Progenitor cell of endocrine pancreas (in vitro differentiated cells): ENCODE measurements at regions not wholly inside any gene's neighbourhood (a gene's known extent, or its start where the extent isn't known, plus 50 kb on each side); places are given as distances from the start of the nearest gene placed in this dataset.

ENCODE experiments used
- DNase-seq: peaks from one replicate; pipeline ENCODE4 v3.0.0; 2021; ENCODE audit warnings: low spot score; ENCODE audit not compliant: unreplicated experiment
- H3K27ac Mint-ChIP-seq: 2 replicates; pipeline ENCODE4 v1.8.0; 2021; ENCODE audit warnings: mild to moderate bottlenecking, moderate library complexity, mixed read lengths
- H3K27me3 Mint-ChIP-seq: 2 replicates; pipeline ENCODE4 v1.8.0; 2021; ENCODE audit warnings: mixed read lengths
- H3K36me3 Mint-ChIP-seq: 2 replicates; pipeline ENCODE4 v1.8.0; 2022; ENCODE audit warnings: mixed read lengths; ENCODE audit not compliant: insufficient read depth
- H3K4me1 Mint-ChIP-seq: 2 replicates; pipeline ENCODE4 v1.8.0; 2021; ENCODE audit warnings: low read depth, mixed read lengths
- H3K4me3 Mint-ChIP-seq: 2 replicates; pipeline ENCODE4 v1.8.0; 2021; ENCODE audit warnings: low read depth, mild to moderate bottlenecking, moderate library complexity, mixed read lengths
- H3K9me3 Mint-ChIP-seq: 2 replicates; pipeline ENCODE4 v1.8.0; 2021; ENCODE audit warnings: low read depth, mixed read lengths
- TF ChIP-seq, protein P1 (sequence below): fragments of 200-600 bp; sonication (generic); IDR thresholded peaks from one replicate; pipeline ENCODE4 v1.5.0; 2021; ENCODE audit warnings: antibody characterized with exemption, mild to moderate bottlenecking; ENCODE audit not compliant: unreplicated experiment

DNA sequence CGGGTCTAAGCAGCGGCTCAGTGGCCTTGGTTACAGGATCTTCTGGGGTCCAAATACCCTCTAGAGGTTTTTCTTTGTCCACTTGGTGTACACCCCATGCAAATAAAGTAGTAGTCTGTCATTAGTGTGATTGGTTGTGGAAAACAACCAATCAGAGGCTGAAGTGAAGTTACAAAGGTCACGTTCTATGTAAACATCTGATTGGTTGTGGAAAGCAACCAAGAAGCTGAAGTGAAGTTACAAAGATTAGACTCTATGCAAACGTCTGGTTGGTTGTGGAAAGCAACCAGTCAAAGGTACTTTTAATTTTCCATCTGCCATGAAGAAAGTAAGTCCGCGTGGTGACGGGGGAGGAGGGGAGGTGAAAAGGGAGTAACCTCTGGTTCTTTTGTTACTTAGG, 790.9 kb downstream of the UQCRFS1 start:
- Mint-ChIP-seq H3K36me3 (no peaks in the 10 kb centered on the region), H3K4me3 (no peak overlapping the region), H3K9me3 (peaks cover 7% of the 10 kb centered on the region), H3K27ac (no peak overlapping the region), H3K27me3 (no peaks in the 10 kb centered on the region), H3K4me1 (peaks cover 42% of the 10 kb centered on the region)
- DNase-seq = no peak
- TF ChIP-seq, protein P1, sequence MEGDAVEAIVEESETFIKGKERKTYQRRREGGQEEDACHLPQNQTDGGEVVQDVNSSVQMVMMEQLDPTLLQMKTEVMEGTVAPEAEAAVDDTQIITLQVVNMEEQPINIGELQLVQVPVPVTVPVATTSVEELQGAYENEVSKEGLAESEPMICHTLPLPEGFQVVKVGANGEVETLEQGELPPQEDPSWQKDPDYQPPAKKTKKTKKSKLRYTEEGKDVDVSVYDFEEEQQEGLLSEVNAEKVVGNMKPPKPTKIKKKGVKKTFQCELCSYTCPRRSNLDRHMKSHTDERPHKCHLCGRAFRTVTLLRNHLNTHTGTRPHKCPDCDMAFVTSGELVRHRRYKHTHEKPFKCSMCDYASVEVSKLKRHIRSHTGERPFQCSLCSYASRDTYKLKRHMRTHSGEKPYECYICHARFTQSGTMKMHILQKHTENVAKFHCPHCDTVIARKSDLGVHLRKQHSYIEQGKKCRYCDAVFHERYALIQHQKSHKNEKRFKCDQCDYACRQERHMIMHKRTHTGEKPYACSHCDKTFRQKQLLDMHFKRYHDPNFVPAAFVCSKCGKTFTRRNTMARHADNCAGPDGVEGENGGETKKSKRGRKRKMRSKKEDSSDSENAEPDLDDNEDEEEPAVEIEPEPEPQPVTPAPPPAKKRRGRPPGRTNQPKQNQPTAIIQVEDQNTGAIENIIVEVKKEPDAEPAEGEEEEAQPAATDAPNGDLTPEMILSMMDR = no peak

DNA sequence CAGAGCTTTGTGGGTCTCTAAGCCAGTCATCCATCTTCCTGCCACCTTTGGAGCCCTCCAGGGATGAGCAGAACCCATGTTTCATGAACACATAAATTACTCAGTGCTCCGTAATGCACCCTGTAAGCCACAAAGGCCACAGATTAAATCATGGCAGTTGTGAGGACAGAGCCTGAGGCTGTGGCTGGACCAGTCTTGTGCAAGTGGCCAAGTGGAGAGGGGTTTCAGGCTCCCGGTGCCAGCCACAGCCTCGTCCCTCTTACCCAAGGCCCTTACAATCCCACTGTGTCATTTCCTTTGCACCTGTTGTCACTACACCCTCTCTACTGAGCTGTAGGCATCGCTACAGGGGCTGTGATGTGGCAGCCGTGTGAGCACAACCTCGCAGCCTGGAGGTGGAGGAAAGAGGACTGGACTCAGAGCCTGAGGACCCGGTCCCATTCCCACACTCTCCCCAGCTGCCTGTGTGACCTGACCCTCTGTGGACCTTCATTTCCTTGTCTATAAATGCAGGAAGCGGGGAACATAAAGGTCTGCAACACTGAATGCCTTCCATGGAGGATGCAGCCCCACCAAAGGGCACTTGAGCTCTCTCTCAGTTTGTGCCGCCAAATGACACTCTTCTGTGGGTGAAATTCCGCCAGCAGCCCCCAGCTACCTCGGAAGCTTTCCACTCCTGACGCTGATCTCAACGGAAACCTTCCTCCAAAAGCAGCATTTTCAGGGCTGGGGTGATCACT, 792.0 kb downstream of the UQCRFS1 start:
- no peak for DNase-seq
- H3K36me3 Mint-ChIP-seq = no peaks in the 10 kb centered on the region
- peaks cover 13% of the 10 kb centered on the region for H3K9me3 Mint-ChIP-seq
- no peak overlapping the region for H3K4me3 Mint-ChIP-seq
- peaks cover 37% of the 10 kb centered on the region for H3K4me1 Mint-ChIP-seq
- H3K27me3 Mint-ChIP-seq = no peaks in the 10 kb centered on the region
- TF ChIP-seq, protein P1 = no peak
- H3K27ac Mint-ChIP-seq = no peak overlapping the region

DNA sequence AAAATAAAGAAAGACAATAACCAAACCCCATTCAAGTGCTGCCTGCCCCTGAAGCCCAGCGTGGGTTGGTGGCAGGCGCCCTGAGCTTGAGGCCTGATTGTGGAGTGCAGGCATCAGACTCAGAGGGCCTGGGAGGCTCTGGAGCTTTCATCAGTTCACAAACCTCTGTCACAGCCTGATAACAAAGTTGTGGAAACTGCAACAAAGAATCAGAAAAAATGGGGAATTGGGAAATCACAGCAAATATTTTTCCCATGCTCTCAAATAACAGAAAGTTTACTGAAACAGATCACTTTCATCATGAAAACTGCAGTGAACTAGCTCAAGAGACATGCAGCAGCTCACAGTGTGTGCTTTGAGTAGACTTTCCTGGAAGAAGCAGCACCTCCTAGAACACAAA, 793.6 kb downstream of the UQCRFS1 start:
- peaks cover 23% of the 10 kb centered on the region for H3K4me1 Mint-ChIP-seq
- H3K27me3 Mint-ChIP-seq = no peaks in the 10 kb centered on the region
- H3K9me3 Mint-ChIP-seq = peaks cover 13% of the 10 kb centered on the region
- H3K27ac Mint-ChIP-seq = no peak overlapping the region
- H3K36me3 Mint-ChIP-seq = no peaks in the 10 kb centered on the region
- DNase-seq = no peak
- H3K4me3 Mint-ChIP-seq = no peak overlapping the region
- TF ChIP-seq, protein P1 = no peak

- no peak for DNase-seq
- Mint-ChIP-seq H3K36me3 (no peaks in the 10 kb centered on the region), H3K9me3 (peaks cover 13% of the 10 kb centered on the region), H3K27ac (no peak overlapping the region), H3K27me3 (no peaks in the 10 kb centered on the region), H3K4me1 (peaks cover 9% of the 10 kb centered on the region), H3K4me3 (no peak overlapping the region)
- TF ChIP-seq, protein P1 = no peak
Measured at GRCh38 chr19:28417361-28417760, 795.6 kb downstream of the UQCRFS1 start.

- Mint-ChIP-seq H3K36me3 (no peaks in the 10 kb centered on the region), H3K9me3 (peaks cover 7% of the 10 kb centered on the region), H3K27ac (no peak overlapping the region), H3K4me1 (peaks cover 2% of the 10 kb centered on the region), H3K27me3 (peaks cover 2% of the 10 kb centered on the region), H3K4me3 (no peak overlapping the region)
- DNase-seq = no peak
- TF ChIP-seq, protein P1 = no peak
Measured at GRCh38 chr19:28416245-28416644, 796.7 kb downstream of the UQCRFS1 start.
